ENCODE measurements at regions not wholly inside any gene's neighbourhood (a gene's known extent, or its start where the extent isn't known, plus 50 kb on each side); places are given as distances from the start of the nearest gene placed in this dataset.

DNA sequence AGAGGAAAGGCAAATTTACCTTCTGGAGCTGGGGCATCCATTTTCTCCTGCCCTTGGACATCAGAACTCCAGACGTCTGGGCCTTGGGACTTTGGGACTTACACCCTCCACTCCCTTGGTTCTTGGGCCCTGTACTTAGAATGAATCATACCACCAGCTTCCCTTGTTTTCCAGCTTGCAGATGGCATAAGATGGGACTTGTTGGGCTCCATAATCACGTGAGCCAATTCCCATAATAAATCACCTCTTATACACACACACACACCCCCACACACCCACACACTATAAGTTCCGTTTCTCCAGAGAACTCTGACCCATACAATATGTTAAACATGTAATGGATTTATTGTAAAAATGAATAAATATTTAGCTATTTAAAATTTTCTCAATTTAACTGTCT, 185.7 kb downstream of the GIPC2 start:
- H3K27me3 ChIP-seq (ENCODE audit: low read depth) = no peaks in the 10 kb centered on the region

DNA sequence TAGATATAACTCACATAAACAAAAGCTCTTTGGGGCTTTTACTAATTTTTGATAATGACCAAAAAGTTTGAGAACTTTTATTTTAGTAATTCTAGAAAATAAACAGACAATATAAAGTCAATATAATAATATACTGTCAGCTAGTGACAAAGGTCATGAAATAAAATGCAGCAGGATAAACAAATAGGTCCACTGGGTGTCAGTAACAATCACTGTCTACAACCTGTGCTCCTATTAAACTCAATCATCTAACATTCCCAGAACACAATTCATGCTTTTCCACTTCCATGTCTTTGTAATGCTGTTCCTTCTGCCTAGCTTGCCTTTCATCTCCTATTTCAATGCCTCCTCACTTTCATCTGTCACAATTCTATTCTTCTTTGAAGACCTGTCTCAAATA, 186.1 kb downstream of the GIPC2 start:
- Histone ChIP-seq H3K4me1 (no peaks in the 10 kb centered on the region), H3K9me3 (no peaks in the 10 kb centered on the region), H3K4me3 (no peak overlapping the region), H3K27me3 (ENCODE audit: low read depth) (no peaks in the 10 kb centered on the region), H3K36me3 (replicated peaks) (no peaks in the 10 kb centered on the region)
- in situ Hi-C loops (cut with MboI; ENCODE audit: low sequenced_read_pairs) = no loop called here
- DNase-seq (ENCODE audit: low spot score in 2 of 2) = no peak

More for the DNA sequence above, 185.7 kb downstream of the GIPC2 start:
- in situ Hi-C loops (cut with MboI; ENCODE audit: low sequenced_read_pairs) = no loop called here
- Histone ChIP-seq H3K4me1 (no peaks in the 10 kb centered on the region), H3K9me3 (no peaks in the 10 kb centered on the region), H3K36me3 (replicated peaks) (no peaks in the 10 kb centered on the region), H3K4me3 (no peak overlapping the region)
- DNase-seq (ENCODE audit: low spot score in 2 of 2) = no peak

DNA sequence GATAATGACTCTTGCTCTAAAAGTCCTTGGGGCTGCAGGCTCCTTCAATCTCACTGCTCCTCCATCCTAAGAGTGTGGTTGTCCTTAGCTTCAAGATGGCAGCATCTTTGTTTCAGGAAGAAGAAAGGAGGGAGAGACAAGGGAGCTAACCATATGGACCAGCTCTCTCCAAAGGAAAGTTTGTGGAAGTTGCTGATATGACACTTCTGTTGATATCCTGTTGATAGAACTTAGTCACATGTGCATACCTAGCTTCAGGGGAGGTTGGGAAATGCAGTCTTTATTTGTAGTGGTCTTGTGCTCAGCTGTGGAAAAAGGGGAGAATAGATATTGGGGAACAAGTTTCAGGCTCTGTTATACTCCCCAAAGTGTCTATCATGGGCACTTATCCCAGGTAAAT, 186.9 kb downstream of the GIPC2 start:
- Histone ChIP-seq H3K36me3 (replicated peaks) (no peaks in the 10 kb centered on the region), H3K4me1 (no peaks in the 10 kb centered on the region), H3K27me3 (ENCODE audit: low read depth) (no peaks in the 10 kb centered on the region), H3K9me3 (no peaks in the 10 kb centered on the region), H3K4me3 (no peak overlapping the region)
- no peak for DNase-seq (ENCODE audit: low spot score in 2 of 2)
- in situ Hi-C loops (cut with MboI; ENCODE audit: low sequenced_read_pairs) = no loop called here

DNA sequence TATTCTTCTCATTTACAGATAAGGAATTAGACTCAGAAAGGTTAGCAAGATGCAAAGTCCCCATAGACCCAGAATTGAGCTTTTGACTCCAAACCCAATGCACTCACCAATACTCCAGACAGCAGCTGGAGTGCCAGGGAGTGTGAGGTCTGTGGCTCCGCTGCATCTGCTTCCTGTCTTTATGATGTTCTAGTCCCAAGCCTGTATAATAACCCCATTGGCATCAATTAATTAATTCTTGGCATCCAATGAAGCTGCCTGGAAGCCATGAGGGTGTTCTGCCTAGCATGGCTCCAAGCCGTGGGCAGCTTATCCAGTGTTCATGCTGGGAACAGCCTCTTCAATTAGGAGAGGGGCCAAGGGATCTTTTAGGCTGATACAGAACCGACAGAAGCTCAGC, 188.7 kb downstream of the GIPC2 start:
- Histone ChIP-seq H3K9me3 (no peaks in the 10 kb centered on the region), H3K4me3 (no peak overlapping the region), H3K27me3 (ENCODE audit: low read depth) (no peaks in the 10 kb centered on the region), H3K4me1 (no peaks in the 10 kb centered on the region), H3K36me3 (replicated peaks) (no peaks in the 10 kb centered on the region)
- in situ Hi-C loops (cut with MboI; ENCODE audit: low sequenced_read_pairs) = no loop called here
- no peak for DNase-seq (ENCODE audit: low spot score in 2 of 2)

DNA sequence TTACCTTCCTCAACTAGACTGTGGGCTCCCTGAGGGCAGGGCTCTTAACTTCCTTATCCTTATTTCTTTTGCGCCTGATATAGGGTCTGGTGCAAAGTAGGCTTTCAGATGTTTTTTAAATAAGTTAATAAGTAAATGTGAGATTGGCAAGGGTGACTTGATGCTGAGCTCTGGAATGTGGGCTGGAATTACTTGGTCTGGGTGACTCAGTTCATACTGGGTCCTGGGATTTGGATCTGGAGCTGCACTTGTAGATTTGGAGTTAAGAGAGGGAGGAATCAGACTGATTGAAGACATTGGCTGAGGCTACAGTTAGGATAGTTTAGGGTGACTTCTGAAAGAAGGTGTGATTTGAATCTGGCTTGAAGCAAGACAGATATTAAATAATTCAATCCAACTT, 190.9 kb downstream of the GIPC2 start:
- no peaks in the 10 kb centered on the region for H3K9me3 ChIP-seq
- no peak overlapping the region for H3K4me3 ChIP-seq
- in situ Hi-C loops (cut with MboI; ENCODE audit: low sequenced_read_pairs) = no loop called here
- no peak for DNase-seq (ENCODE audit: low spot score in 2 of 2)
- no peaks in the 10 kb centered on the region for H3K4me1 ChIP-seq
- H3K27me3 ChIP-seq (ENCODE audit: low read depth) = no peaks in the 10 kb centered on the region
- H3K36me3 ChIP-seq (replicated peaks) = no peaks in the 10 kb centered on the region

DNA sequence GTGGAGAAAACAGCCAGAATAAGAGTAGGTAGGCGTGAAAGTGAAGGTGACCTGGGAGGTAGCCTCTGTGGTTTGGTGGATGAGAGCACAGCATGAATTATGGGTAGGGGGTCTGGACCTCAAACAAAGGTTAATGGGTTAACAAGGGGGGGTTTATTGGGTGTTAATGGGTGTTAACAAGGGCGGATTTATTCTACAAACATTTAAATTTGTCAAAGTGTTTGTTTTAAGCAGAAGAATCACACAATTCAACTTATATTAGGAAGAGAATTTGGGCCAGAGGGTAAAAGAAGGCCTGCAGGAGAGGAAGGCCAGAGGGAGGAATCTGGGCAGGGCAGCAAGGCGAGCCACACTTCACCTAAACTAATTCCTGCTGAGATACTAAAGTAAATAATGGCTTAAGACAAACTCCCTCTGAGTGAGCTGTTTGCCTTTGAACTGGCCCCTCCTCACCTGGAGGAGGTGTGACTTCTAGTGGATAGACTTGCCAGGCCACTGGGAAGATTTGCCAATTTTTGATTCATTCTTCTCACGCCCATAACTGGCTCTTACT, 191.7 kb downstream of the GIPC2 start:
- no peaks in the 10 kb centered on the region for H3K4me1 ChIP-seq
- H3K36me3 ChIP-seq (replicated peaks) = no peaks in the 10 kb centered on the region
- no peaks in the 10 kb centered on the region for H3K27me3 ChIP-seq (ENCODE audit: low read depth)
- H3K9me3 ChIP-seq = no peaks in the 10 kb centered on the region
- H3K4me3 ChIP-seq = no peak overlapping the region
- no peak for DNase-seq (ENCODE audit: low spot score in 2 of 2)
- in situ Hi-C loops (cut with MboI; ENCODE audit: low sequenced_read_pairs) = no loop called here

DNA sequence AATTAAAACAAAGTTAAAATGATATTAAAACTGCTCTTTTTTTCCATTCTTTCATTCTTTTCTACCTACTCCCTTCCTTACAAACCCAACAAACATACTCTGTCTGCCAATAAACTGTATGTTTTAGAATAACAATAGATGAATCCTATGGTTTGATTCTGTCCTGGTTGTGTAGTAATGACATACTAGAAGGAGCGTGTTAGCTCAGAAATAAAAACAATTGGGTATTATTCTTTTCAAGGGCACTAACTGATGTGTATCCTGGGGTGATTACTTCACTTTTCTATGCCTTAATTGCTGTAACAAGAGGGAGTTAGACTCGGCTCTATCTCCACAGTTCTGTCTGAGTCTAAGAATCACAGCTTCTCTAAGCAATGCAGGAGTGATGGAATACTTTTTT, 194.4 kb downstream of the GIPC2 start:
- Histone ChIP-seq H3K9me3 (no peaks in the 10 kb centered on the region), H3K36me3 (replicated peaks) (no peaks in the 10 kb centered on the region), H3K4me3 (no peak overlapping the region), H3K27me3 (ENCODE audit: low read depth) (no peaks in the 10 kb centered on the region), H3K4me1 (no peaks in the 10 kb centered on the region)
- in situ Hi-C loops (cut with MboI; ENCODE audit: low sequenced_read_pairs) = no loop called here
- DNase-seq (ENCODE audit: low spot score in 2 of 2) = no peak

DNA sequence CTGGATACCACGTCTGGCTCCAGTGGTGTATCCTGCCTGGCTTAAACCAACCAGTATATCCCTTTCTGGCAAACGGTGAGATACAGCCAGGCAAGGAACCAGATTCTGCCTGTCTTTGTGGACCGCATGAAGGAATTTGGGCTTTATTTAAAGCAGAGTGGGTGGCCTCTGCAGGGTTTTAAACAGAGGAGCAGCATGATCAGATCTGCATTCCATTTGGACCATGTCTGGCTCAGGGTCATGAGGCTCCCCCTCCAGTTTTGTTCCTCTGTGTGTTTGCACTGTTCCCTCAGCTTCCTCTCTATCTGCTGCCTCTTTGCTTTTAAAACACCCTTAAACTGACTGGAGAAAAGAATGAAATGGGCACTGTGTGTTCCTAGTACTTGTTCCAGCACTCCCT, 195.0 kb downstream of the GIPC2 start:
- no peaks in the 10 kb centered on the region for H3K36me3 ChIP-seq (replicated peaks)
- H3K4me3 ChIP-seq = no peak overlapping the region
- no peaks in the 10 kb centered on the region for H3K27me3 ChIP-seq (ENCODE audit: low read depth)
- in situ Hi-C loops (cut with MboI; ENCODE audit: low sequenced_read_pairs) = no loop called here
- no peak for DNase-seq (ENCODE audit: low spot score in 2 of 2)
- H3K4me1 ChIP-seq = no peaks in the 10 kb centered on the region
- no peaks in the 10 kb centered on the region for H3K9me3 ChIP-seq

DNA sequence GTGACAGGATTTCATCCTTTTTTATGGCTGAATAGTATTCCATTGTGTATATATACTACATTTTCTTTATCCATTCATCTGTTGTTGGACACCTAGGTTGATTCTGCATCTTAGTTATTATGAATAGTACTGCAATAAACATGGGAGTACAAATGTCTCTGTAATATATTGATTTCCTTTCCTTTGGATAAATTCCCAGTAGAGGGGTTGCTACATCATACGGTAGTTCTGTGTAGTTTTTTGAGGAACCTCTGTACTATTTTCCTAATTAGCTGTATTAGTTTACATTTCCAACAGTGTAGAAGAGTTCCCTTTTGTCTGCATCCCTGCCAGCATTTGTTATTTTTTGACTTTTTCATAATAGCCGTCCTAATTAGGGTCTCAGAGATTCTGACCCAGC, 201.3 kb downstream of the GIPC2 start:
- Histone ChIP-seq H3K9me3 (no peaks in the 10 kb centered on the region), H3K27me3 (ENCODE audit: low read depth) (no peaks in the 10 kb centered on the region), H3K4me1 (no peaks in the 10 kb centered on the region), H3K4me3 (no peak overlapping the region), H3K36me3 (replicated peaks) (no peaks in the 10 kb centered on the region)
- DNase-seq (ENCODE audit: low spot score in 2 of 2) = no peak
- in situ Hi-C loops (cut with MboI; ENCODE audit: low sequenced_read_pairs) = no loop called here

DNA sequence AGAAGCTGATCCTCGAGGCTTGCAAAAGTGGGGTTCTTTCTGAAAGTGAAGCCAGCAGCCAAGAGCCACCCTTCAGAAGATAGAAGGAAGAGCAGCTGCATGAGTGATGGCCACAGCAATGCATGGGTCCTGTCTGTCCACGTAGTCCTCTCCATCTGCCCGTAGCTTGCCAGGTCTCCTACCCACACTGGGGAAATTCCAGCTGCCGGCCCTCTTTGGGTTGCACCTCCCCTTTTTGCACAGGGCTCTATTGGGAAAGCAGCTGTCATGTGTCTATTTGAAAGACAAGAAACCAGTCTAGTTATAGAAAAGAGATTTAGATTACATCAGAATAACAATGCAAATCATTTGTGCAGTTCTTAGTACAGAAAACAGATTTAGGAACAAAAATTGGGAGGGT, 204.4 kb downstream of the GIPC2 start:
- in situ Hi-C loops (cut with MboI; ENCODE audit: low sequenced_read_pairs) = no loop called here
- no peaks in the 10 kb centered on the region for H3K9me3 ChIP-seq
- no peaks in the 10 kb centered on the region for H3K4me1 ChIP-seq
- peak; percentile 13 to 44 for DNase-seq (ENCODE audit: low spot score in 2 of 2)
- H3K36me3 ChIP-seq (replicated peaks) = no peaks in the 10 kb centered on the region
- H3K4me3 ChIP-seq = no peak overlapping the region
- no peaks in the 10 kb centered on the region for H3K27me3 ChIP-seq (ENCODE audit: low read depth)

DNA sequence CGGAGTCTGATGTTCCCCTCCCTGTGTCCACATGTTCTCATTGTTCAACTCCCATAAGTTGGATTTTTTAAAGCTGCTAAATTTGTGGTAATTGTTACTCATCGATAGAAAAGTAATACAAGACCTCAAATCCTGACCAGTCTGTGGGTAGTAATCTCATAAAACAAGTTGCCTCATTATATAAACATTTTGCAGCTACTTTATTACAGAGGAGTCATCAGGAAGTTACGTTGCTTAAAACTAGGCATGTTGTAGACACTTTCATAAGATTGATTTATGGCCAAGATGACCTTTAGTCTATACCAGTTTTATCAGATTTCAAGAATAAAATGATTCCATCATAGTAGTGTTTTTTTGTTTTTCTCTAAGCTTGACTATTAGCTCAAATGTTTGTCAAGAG, 208.8 kb downstream of the GIPC2 start:
- H3K4me3 ChIP-seq = no peak overlapping the region
- no peaks in the 10 kb centered on the region for H3K9me3 ChIP-seq
- no peaks in the 10 kb centered on the region for H3K36me3 ChIP-seq (replicated peaks)
- peaks cover 6% of the 10 kb centered on the region; the same call in 1 of the 2 replicates for H3K27me3 ChIP-seq (ENCODE audit: low read depth)
- DNase-seq (ENCODE audit: low spot score in 2 of 2) = no peak
- H3K4me1 ChIP-seq = no peaks in the 10 kb centered on the region
- in situ Hi-C loops (cut with MboI; ENCODE audit: low sequenced_read_pairs) = no loop called here

DNA sequence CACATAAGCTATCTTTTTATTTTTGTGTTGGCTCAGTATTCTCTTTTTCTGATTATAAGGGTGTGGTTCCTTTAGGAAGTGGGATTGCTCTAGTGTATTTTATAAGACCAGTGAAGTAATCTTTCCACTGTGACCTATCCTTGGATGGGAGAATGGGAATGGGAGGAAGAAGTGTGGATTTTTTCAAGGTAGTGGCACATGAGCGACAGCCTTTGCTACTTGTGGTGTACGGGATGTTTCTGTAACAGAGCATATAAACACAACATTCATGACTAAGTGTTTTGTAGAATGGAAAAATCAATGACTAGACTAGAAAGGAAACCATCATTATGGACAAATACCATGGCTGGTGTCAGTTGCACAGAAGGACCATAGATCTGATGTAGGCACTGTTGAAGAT, 209.6 kb downstream of the GIPC2 start:
- H3K9me3 ChIP-seq = no peaks in the 10 kb centered on the region
- H3K4me3 ChIP-seq = no peak overlapping the region
- in situ Hi-C loops (cut with MboI; ENCODE audit: low sequenced_read_pairs) = no loop called here
- DNase-seq (ENCODE audit: low spot score in 2 of 2) = no peak
- peaks cover 8% of the 10 kb centered on the region; the same call in 1 of the 2 replicates for H3K27me3 ChIP-seq (ENCODE audit: low read depth)
- no peaks in the 10 kb centered on the region for H3K36me3 ChIP-seq (replicated peaks)
- no peaks in the 10 kb centered on the region for H3K4me1 ChIP-seq

DNA sequence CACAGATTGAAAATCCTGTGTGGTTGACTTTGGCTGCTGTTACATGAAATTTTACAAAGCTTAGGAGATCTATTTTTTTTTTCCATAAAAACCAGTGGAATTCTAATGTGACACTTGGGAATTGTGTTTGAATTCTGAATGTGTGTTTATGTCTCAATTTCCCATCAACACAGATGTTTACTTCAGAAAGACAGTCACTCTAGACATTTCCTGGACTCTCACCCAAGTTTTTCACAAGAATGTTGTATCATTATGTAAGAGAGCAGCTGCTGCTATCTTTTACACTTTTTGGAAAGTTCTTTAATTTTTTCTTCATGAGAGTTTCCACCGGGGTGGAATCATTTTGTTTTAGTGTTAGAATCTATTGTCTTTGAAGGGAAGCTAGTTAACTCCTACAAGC, 210.1 kb downstream of the GIPC2 start:
- H3K27me3 ChIP-seq (ENCODE audit: low read depth) = peaks cover 8% of the 10 kb centered on the region; the same call in 1 of the 2 replicates
- no peaks in the 10 kb centered on the region for H3K4me1 ChIP-seq
- H3K9me3 ChIP-seq = no peaks in the 10 kb centered on the region
- no peak for DNase-seq (ENCODE audit: low spot score in 2 of 2)
- in situ Hi-C loops (cut with MboI; ENCODE audit: low sequenced_read_pairs) = no loop called here
- no peak overlapping the region for H3K4me3 ChIP-seq
- H3K36me3 ChIP-seq (replicated peaks) = no peaks in the 10 kb centered on the region

DNA sequence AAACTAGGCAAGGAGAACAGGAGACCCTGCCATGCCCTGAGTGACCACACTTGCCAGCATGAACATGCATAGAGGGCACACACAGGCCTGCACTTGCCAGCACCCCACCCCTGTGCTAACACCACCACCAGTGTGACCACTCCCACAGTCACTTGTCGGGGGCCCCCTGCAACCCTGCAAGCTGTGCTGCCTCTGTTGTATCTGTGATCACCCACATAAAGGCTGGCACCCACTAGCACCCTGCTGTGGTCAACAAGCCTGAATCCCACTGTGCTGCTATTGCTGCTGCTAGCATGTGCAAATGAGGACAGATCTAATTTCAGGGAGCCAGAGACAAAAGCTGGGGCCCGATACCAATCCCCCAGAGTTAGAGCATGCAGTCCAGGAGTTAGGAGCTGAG, 217.7 kb downstream of the GIPC2 start:
- in situ Hi-C loops (cut with MboI; ENCODE audit: low sequenced_read_pairs) = no loop called here
- Histone ChIP-seq H3K36me3 (replicated peaks) (no peaks in the 10 kb centered on the region), H3K4me1 (no peaks in the 10 kb centered on the region), H3K27me3 (ENCODE audit: low read depth) (peaks cover 4% of the 10 kb centered on the region; the same call in 1 of the 2 replicates), H3K9me3 (no peaks in the 10 kb centered on the region), H3K4me3 (no peak overlapping the region)
- no peak for DNase-seq (ENCODE audit: low spot score in 2 of 2)

DNA sequence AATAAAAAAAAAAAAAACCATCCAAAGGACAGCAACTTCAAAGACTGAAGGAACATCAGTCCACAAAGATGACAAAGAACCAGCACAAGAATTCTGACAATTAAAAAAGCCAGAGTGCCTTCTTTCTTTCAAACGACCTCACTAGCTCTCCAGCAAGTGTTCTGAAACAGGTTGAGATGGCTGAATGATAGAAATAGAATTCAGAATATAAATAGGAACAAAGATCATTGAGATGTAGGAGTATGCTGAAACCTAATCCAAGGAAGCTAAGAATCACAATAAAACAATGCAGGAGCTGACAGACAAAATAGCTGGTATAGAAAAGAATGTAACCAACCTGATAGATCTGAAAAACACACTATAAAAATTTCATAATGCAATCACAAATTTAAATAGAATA, 218.2 kb downstream of the GIPC2 start:
- Histone ChIP-seq H3K4me1 (no peaks in the 10 kb centered on the region), H3K4me3 (no peak overlapping the region), H3K27me3 (ENCODE audit: low read depth) (peaks cover 4% of the 10 kb centered on the region; the same call in 1 of the 2 replicates), H3K9me3 (no peaks in the 10 kb centered on the region), H3K36me3 (replicated peaks) (no peaks in the 10 kb centered on the region)
- in situ Hi-C loops (cut with MboI; ENCODE audit: low sequenced_read_pairs) = no loop called here
- no peak for DNase-seq (ENCODE audit: low spot score in 2 of 2)
